CD8-positive, alpha-beta memory T cell (primary cell): ENCODE measurements at regions not wholly inside any gene's neighbourhood (a gene's known extent, or its start where the extent isn't known, plus 50 kb on each side); places are given as distances from the start of the nearest gene placed in this dataset.
"Not testable (repeated sequence)": the region's sequence is repeated elsewhere in the genome, so short reads cannot be mapped to it uniquely, and the experiment has no call there.

Experiments used
- CTCF ChIA-PET: fragments of 350-600 bp; sonication (Branson Sonifier 250); formaldehyde crosslinking; loops from one replicate; lab custom pipeline; 2021; ENCODE audit warnings: antibody characterized with exemption; lab: Charles Lee
- POLR2A ChIA-PET: fragments of 350-600 bp; sonication (Branson Sonifier 250); formaldehyde crosslinking; loops from one replicate; lab custom pipeline; 2021; ENCODE audit warnings: antibody characterized with exemption; lab: Charles Lee
- DNase-seq, 5 donors: peaks; one replicate each; pipeline versions ENCODE4 v3.0.0 to v3.0.0-alpha.2; 2020 to 2022; ENCODE audit warnings: mixed read lengths in 1 of 5
- H3K27ac ChIP-seq: one replicate; pipeline ENCODE4 v1.7.0; 2013; ENCODE audit warnings: low read depth, mild to moderate bottlenecking, low read length, moderate library complexity
- H3K27me3 ChIP-seq: 2 replicates; pipeline ENCODE4 v1.7.0; 2013; ENCODE audit warnings: low read length, mild to moderate bottlenecking; ENCODE audit not compliant: insufficient read depth, poor library complexity, severe bottlenecking
- H3K36me3 ChIP-seq: 2 replicates; pipeline ENCODE4 v1.7.0; 2013; ENCODE audit warnings: mild to moderate bottlenecking, low read length, moderate library complexity; ENCODE audit not compliant: insufficient read depth
- H3K4me1 ChIP-seq: 2 replicates; pipeline ENCODE4 v1.7.0; 2013; ENCODE audit warnings: mild to moderate bottlenecking, low read length, moderate library complexity; ENCODE audit not compliant: insufficient read depth
- H3K4me3 ChIP-seq: 2 replicates; pipeline ENCODE4 v1.7.0; 2013; ENCODE audit warnings: mild to moderate bottlenecking, low read length
- H3K9me3 ChIP-seq: 2 replicates; pipeline ENCODE4 v1.7.0; 2013; ENCODE audit warnings: mild to moderate bottlenecking, low read length
- H3K27ac Mint-ChIP-seq, 8 donors: one replicate each; pipeline ENCODE4 v1.8.0; 2020 to 2021; ENCODE audit warnings: mixed read lengths in 8 of 8, mild to moderate bottlenecking in 6 of 8, inconsistent platforms in 3 of 8, moderate library complexity in 3 of 8
- H3K27me3 Mint-ChIP-seq, 2 donors: one replicate each; pipeline ENCODE4 v1.8.0; 2020 to 2021; ENCODE audit warnings: mixed read lengths in 2 of 2, mild to moderate bottlenecking in 1 of 2, moderate library complexity in 1 of 2
- H3K36me3 Mint-ChIP-seq, 3 donors: one replicate each; pipeline ENCODE4 v1.8.0; 2020 to 2021; ENCODE audit warnings: mixed read lengths in 3 of 3, inconsistent platforms in 1 of 3, mild to moderate bottlenecking in 1 of 3
- H3K4me1 Mint-ChIP-seq, 3 donors: one replicate each; pipeline ENCODE4 v1.8.0; 2020 to 2021; ENCODE audit warnings: mixed read lengths in 3 of 3, inconsistent platforms in 1 of 3, mild to moderate bottlenecking in 1 of 3
- H3K4me3 Mint-ChIP-seq, 7 donors: one replicate each; pipeline ENCODE4 v1.8.0; 2020 to 2021; ENCODE audit warnings: mixed read lengths in 7 of 7, mild to moderate bottlenecking in 6 of 7, moderate library complexity in 4 of 7, inconsistent platforms in 2 of 7
- H3K9me3 Mint-ChIP-seq, 5 donors: one replicate each; pipeline ENCODE4 v1.8.0; 2020 to 2022; ENCODE audit warnings: mixed read lengths in 5 of 5, mild to moderate bottlenecking in 3 of 5, moderate library complexity in 2 of 5, inconsistent platforms in 1 of 5

- peaks cover 0 to 1% (median 0%) of the 10 kb centered on the region in 3 donors for H3K36me3 Mint-ChIP-seq
- H3K9me3 Mint-ChIP-seq = no peaks in the 10 kb centered on the region
- H3K27me3 ChIP-seq = no peaks in the 10 kb centered on the region
- H3K27ac Mint-ChIP-seq = no peak overlapping the region
- H3K9me3 ChIP-seq = no peaks in the 10 kb centered on the region
- POLR2A ChIA-PET = no interaction called here
- peaks cover 14% of the 10 kb centered on the region for H3K4me1 ChIP-seq
- no peak for DNase-seq
- H3K27me3 Mint-ChIP-seq = peaks cover 0 to 2% of the 10 kb centered on the region in 2 donors
- peaks cover 20 to 26% (median 26%) of the 10 kb centered on the region in 3 donors for H3K4me1 Mint-ChIP-seq
- no peaks in the 10 kb centered on the region for H3K36me3 ChIP-seq
- CTCF ChIA-PET = no interaction called here
- no peak overlapping the region for H3K27ac ChIP-seq
- no peak overlapping the region for H3K4me3 ChIP-seq
- H3K4me3 Mint-ChIP-seq = no peak overlapping the region
Measured at GRCh38 chr12:107378609-107379008, 285.3 kb upstream of the CRY1 start.

GRCh38 chr12:107379142-107379851, 285.9 kb upstream of the CRY1 start:
- H3K9me3 ChIP-seq = not testable (repeated sequence)

GRCh38 chr12:107379852-107380567, 286.7 kb upstream of the CRY1 start:
- ChIA-PET POLR2A (interaction anchor here (0.5 kb wide), 1 partner anchor 380 kb away, joined by 3 read pairs; no protein-coding TSS in a partner anchor), CTCF (no interaction called here)
- Histone ChIP-seq H3K4me1 (no peaks in the 10 kb centered on the region), H3K9me3 (no peaks in the 10 kb centered on the region), H3K27ac (no peak overlapping the region), H3K4me3 (no peak overlapping the region), H3K36me3 (no peaks in the 10 kb centered on the region), H3K27me3 (no peaks in the 10 kb centered on the region)
- Mint-ChIP-seq H3K36me3 (peaks cover 0 to 1% (median 0%) of the 10 kb centered on the region in 3 donors), H3K27ac (no peak overlapping the region), H3K4me1 (peaks cover 10 to 12% (median 12%) of the 10 kb centered on the region in 3 donors), H3K27me3 (peaks cover 0 to 2% of the 10 kb centered on the region in 2 donors), H3K4me3 (no peak overlapping the region), H3K9me3 (no peaks in the 10 kb centered on the region)
- DNase-seq = no peak

More at GRCh38 chr12:107379142-107379851, 285.9 kb upstream of the CRY1 start:
- H3K36me3 Mint-ChIP-seq, H3K36me3 ChIP-seq, H3K27ac ChIP-seq, POLR2A ChIA-PET, H3K4me1 ChIP-seq, H3K9me3 Mint-ChIP-seq, DNase-seq, H3K27me3 Mint-ChIP-seq, H3K4me3 Mint-ChIP-seq, CTCF ChIA-PET, H3K27me3 ChIP-seq, H3K4me3 ChIP-seq: not testable (repeated sequence)
- Mint-ChIP-seq H3K4me1 (peaks cover 15 to 19% (median 19%) of the 10 kb centered on the region in 3 donors), H3K27ac (peak overlapping the region in 1 of 8 donors; percentile 12)

- Mint-ChIP-seq H3K4me3 (no peak overlapping the region), H3K36me3 (no peaks in the 10 kb centered on the region), H3K4me1 (peaks cover 20 to 26% (median 22%) of the 10 kb centered on the region in 3 donors), H3K9me3 (peaks cover 0 to 2% (median 0%) of the 10 kb centered on the region in 5 donors), H3K27ac (peak overlapping the region in 1 of 8 donors; percentile 35), H3K27me3 (peaks cover 0 to 3% of the 10 kb centered on the region in 2 donors)
- POLR2A ChIA-PET = no interaction called here
- Histone ChIP-seq H3K9me3 (no peaks in the 10 kb centered on the region), H3K27ac (no peak overlapping the region), H3K4me3 (no peak overlapping the region), H3K4me1 (peaks cover 15% of the 10 kb centered on the region), H3K27me3 (no peaks in the 10 kb centered on the region), H3K36me3 (no peaks in the 10 kb centered on the region)
- CTCF ChIA-PET = interaction anchor here (1.1 kb wide), 1 partner anchor 11 kb away, joined by 3 read pairs; no protein-coding TSS in a partner anchor
- DNase-seq = no peak
Measured at GRCh38 chr12:107384645-107385044, 291.3 kb upstream of the CRY1 start.

- Mint-ChIP-seq H3K9me3 (peaks cover 0 to 4% (median 0%) of the 10 kb centered on the region in 5 donors), H3K27ac (peak overlapping the region in 1 of 8 donors; percentile 20), H3K4me1 (peaks cover 26 to 34% (median 27%) of the 10 kb centered on the region in 3 donors), H3K36me3 (no peaks in the 10 kb centered on the region), H3K4me3 (no peak overlapping the region), H3K27me3 (peaks cover 0 to 5% of the 10 kb centered on the region in 2 donors)
- DNase-seq = no peak
- H3K27ac ChIP-seq = no peak overlapping the region
- H3K9me3 ChIP-seq = no peaks in the 10 kb centered on the region
- POLR2A ChIA-PET = no interaction called here
- H3K4me1 ChIP-seq = peaks cover 24% of the 10 kb centered on the region
- no peaks in the 10 kb centered on the region for H3K27me3 ChIP-seq
- H3K4me3 ChIP-seq = no peak overlapping the region
- CTCF ChIA-PET = no interaction called here
- no peaks in the 10 kb centered on the region for H3K36me3 ChIP-seq
Measured at GRCh38 chr12:107385509-107385908, 292.2 kb upstream of the CRY1 start.

GRCh38 chr12:107386569-107386968, 293.2 kb upstream of the CRY1 start:
- no peak for DNase-seq
- H3K36me3 ChIP-seq = no peaks in the 10 kb centered on the region
- H3K9me3 Mint-ChIP-seq = peaks cover 0 to 4% (median 0%) of the 10 kb centered on the region in 5 donors
- H3K27ac ChIP-seq = no peak overlapping the region
- peaks cover 0 to 7% of the 10 kb centered on the region in 2 donors for H3K27me3 Mint-ChIP-seq
- peaks cover 28% of the 10 kb centered on the region for H3K4me1 ChIP-seq
- H3K36me3 Mint-ChIP-seq = no peaks in the 10 kb centered on the region
- H3K4me3 Mint-ChIP-seq = no peak overlapping the region
- H3K4me1 Mint-ChIP-seq = peaks cover 32 to 37% (median 35%) of the 10 kb centered on the region in 3 donors
- no peak overlapping the region for H3K4me3 ChIP-seq
- H3K9me3 ChIP-seq = no peaks in the 10 kb centered on the region
- POLR2A ChIA-PET = no interaction called here
- CTCF ChIA-PET = no interaction called here
- no peaks in the 10 kb centered on the region for H3K27me3 ChIP-seq
- peak overlapping the region in 1 of 8 donors; percentile 26 for H3K27ac Mint-ChIP-seq

- Mint-ChIP-seq H3K4me1 (peaks cover 46 to 52% (median 48%) of the 10 kb centered on the region in 3 donors), H3K27me3 (peaks cover 3 to 11% of the 10 kb centered on the region in 2 donors), H3K9me3 (peaks cover 0 to 4% (median 0%) of the 10 kb centered on the region in 5 donors), H3K36me3 (no peaks in the 10 kb centered on the region), H3K27ac (peak overlapping the region in 1 of 8 donors; percentile 29), H3K4me3 (no peak overlapping the region)
- no peak for DNase-seq
- no peaks in the 10 kb centered on the region for H3K27me3 ChIP-seq
- no peaks in the 10 kb centered on the region for H3K9me3 ChIP-seq
- H3K27ac ChIP-seq = no peak overlapping the region
- H3K4me1 ChIP-seq = peaks cover 45% of the 10 kb centered on the region
- H3K4me3 ChIP-seq = no peak overlapping the region
- ChIA-PET CTCF (no interaction called here), POLR2A (no interaction called here)
- H3K36me3 ChIP-seq = no peaks in the 10 kb centered on the region
Measured at GRCh38 chr12:107388263-107388662, 294.9 kb upstream of the CRY1 start.

- no peaks in the 10 kb centered on the region for H3K9me3 ChIP-seq
- ChIA-PET POLR2A (no interaction called here), CTCF (no interaction called here)
- Mint-ChIP-seq H3K9me3 (peaks cover 0 to 4% (median 0%) of the 10 kb centered on the region in 5 donors), H3K27me3 (peaks cover 3 to 11% of the 10 kb centered on the region in 2 donors), H3K4me1 (peaks cover 49 to 54% (median 50%) of the 10 kb centered on the region in 3 donors), H3K27ac (peak overlapping the region in 6 of 8 donors; percentile 8 to 83 (median 17)), H3K4me3 (peak overlapping the region in 4 of 7 donors; percentile 6 to 62 (median 18)), H3K36me3 (no peaks in the 10 kb centered on the region)
- no peaks in the 10 kb centered on the region for H3K36me3 ChIP-seq
- peaks cover 47% of the 10 kb centered on the region for H3K4me1 ChIP-seq
- H3K4me3 ChIP-seq = no peak overlapping the region
- H3K27ac ChIP-seq = no peak overlapping the region
- no peak for DNase-seq
- H3K27me3 ChIP-seq = no peaks in the 10 kb centered on the region
Measured at GRCh38 chr12:107390414-107390813, 295.2 kb upstream of the PWP1 start.
